D721Med (cell line): ENCODE measurements at regions not wholly inside any gene's neighbourhood (a gene's known extent, or its start where the extent isn't known, plus 50 kb on each side); places are given as distances from the start of the nearest gene placed in this dataset.

ENCODE experiments used
- DNase-seq: peaks from one replicate; pipeline ENCODE4 v3.0.0; 2011; ENCODE audit warnings: low spot score; ENCODE audit not compliant: insufficient read length
- FAIRE-seq: peaks from 2 replicates; lab custom pipeline; 2011; peaks lifted over from hg19 to GRCh38; lab: Jason Lieb, UNC
- TF ChIP-seq, protein P1 (sequence below): IDR thresholded peaks from 2 replicates; pipeline ENCODE4 v1.5.1; 2012; ENCODE audit warnings: mild to moderate bottlenecking, control low read depth; ENCODE audit not compliant: insufficient read depth; ENCODE audit errors: missing control alignments

GRCh38 chr2:186903216-186903615, 54.2 kb upstream of the ZSWIM2 start:
- TF ChIP-seq, protein P1, sequence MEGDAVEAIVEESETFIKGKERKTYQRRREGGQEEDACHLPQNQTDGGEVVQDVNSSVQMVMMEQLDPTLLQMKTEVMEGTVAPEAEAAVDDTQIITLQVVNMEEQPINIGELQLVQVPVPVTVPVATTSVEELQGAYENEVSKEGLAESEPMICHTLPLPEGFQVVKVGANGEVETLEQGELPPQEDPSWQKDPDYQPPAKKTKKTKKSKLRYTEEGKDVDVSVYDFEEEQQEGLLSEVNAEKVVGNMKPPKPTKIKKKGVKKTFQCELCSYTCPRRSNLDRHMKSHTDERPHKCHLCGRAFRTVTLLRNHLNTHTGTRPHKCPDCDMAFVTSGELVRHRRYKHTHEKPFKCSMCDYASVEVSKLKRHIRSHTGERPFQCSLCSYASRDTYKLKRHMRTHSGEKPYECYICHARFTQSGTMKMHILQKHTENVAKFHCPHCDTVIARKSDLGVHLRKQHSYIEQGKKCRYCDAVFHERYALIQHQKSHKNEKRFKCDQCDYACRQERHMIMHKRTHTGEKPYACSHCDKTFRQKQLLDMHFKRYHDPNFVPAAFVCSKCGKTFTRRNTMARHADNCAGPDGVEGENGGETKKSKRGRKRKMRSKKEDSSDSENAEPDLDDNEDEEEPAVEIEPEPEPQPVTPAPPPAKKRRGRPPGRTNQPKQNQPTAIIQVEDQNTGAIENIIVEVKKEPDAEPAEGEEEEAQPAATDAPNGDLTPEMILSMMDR = peak; percentile 27
- DNase-seq (no peak), FAIRE-seq (no peak)
